Ishikawa (cell line): ENCODE measurements at regions not wholly inside any gene's neighbourhood (a gene's known extent, or its start where the extent isn't known, plus 50 kb on each side); places are given as distances from the start of the nearest gene placed in this dataset.
"Not testable (repeated sequence)": the region's sequence is repeated elsewhere in the genome, so short reads cannot be mapped to it uniquely, and the experiment has no call there.

Source experiments
- EP300 ChIP-seq: IDR thresholded peaks from 2 replicates; pipeline ENCODE4 v1.6.1; 2012; ENCODE audit warnings: borderline replicate concordance
- RAD21 ChIP-seq: IDR thresholded peaks from 2 replicates; pipeline ENCODE4 v1.6.1; 2012; ENCODE audit warnings: low read depth
- REST ChIP-seq: IDR thresholded peaks from 2 replicates; pipeline ENCODE4 v1.6.1; 2012; ENCODE audit warnings: low read depth, mild to moderate bottlenecking
- TAF1 ChIP-seq: IDR thresholded peaks from 2 replicates; pipeline ENCODE4 v1.6.1; 2012; ENCODE audit warnings: low read depth, mild to moderate bottlenecking
- ZBTB7A ChIP-seq: IDR thresholded peaks from 2 replicates; pipeline ENCODE4 v1.6.1; 2012; ENCODE audit warnings: low read depth
- TF ChIP-seq, protein P1 (sequence below): IDR thresholded peaks from 2 replicates; pipeline ENCODE4 v1.6.1; 2012

GRCh38 chr12:9468998-9469397 lies 138.7 kb downstream of the KLRB1 start:
- TF ChIP-seq ZBTB7A, EP300, REST, TAF1: not testable (repeated sequence)
- TF ChIP-seq RAD21: peak; percentile 30; the same call in 1 of the 2 replicates
- TF ChIP-seq, protein P1, sequence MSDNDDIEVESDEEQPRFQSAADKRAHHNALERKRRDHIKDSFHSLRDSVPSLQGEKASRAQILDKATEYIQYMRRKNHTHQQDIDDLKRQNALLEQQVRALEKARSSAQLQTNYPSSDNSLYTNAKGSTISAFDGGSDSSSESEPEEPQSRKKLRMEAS: not testable (repeated sequence)
